ENCODE measurements at regions not wholly inside any gene's neighbourhood (a gene's known extent, or its start where the extent isn't known, plus 50 kb on each side); places are given as distances from the start of the nearest gene placed in this dataset.

DNA sequence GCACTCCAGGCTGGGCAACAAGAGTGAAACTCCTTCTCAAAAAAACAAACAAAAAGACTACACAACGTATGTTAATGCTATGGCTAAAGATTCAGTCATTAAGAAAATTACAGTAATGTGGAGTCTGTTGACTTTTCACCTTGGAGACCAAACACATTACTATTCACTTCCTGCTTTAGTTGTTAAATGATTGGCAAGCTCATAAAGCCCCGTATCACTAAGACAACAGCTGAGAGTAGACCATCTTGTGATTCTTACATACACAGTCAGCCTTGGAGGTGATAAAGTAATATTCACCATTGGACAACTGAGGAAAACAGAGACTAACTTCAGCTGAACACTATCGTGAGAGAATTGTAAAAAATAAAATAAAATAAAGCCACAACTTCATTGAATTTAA lies 86.5 kb downstream of the KCTD12 start:
- intact Hi-C loops (cut with micrococcal nuclease; ENCODE audit: unreplicated experiment): no loop called here

DNA sequence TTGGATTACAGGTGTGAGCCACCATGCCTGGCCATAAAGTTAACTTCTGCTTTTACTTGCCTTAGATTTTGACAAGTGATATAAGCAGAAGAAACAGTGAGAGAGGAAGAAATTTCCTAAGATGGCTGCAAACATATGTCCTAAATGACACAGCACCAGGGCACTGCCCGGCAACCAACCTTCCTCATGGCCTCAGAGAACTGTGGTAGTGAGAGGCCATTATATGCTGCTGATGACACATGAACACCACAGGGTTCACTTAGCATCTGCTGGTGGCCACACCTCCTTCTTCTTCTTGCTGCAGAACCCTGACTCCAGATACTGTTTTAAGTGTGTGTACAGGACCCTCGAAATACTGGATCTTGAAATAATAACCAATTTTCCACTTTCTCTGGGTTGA lies 88.2 kb downstream of the KCTD12 start:
- TF ChIP-seq, protein P1, sequence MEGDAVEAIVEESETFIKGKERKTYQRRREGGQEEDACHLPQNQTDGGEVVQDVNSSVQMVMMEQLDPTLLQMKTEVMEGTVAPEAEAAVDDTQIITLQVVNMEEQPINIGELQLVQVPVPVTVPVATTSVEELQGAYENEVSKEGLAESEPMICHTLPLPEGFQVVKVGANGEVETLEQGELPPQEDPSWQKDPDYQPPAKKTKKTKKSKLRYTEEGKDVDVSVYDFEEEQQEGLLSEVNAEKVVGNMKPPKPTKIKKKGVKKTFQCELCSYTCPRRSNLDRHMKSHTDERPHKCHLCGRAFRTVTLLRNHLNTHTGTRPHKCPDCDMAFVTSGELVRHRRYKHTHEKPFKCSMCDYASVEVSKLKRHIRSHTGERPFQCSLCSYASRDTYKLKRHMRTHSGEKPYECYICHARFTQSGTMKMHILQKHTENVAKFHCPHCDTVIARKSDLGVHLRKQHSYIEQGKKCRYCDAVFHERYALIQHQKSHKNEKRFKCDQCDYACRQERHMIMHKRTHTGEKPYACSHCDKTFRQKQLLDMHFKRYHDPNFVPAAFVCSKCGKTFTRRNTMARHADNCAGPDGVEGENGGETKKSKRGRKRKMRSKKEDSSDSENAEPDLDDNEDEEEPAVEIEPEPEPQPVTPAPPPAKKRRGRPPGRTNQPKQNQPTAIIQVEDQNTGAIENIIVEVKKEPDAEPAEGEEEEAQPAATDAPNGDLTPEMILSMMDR (IDR thresholded peaks at IDR 0.05): no peak
- no peak for TF ChIP-seq SIN3A (IDR thresholded peaks at IDR 0.05; ENCODE audit: borderline replicate concordance, insufficient read depth, low read depth, low read length)
- TF ChIP-seq, protein P2, sequence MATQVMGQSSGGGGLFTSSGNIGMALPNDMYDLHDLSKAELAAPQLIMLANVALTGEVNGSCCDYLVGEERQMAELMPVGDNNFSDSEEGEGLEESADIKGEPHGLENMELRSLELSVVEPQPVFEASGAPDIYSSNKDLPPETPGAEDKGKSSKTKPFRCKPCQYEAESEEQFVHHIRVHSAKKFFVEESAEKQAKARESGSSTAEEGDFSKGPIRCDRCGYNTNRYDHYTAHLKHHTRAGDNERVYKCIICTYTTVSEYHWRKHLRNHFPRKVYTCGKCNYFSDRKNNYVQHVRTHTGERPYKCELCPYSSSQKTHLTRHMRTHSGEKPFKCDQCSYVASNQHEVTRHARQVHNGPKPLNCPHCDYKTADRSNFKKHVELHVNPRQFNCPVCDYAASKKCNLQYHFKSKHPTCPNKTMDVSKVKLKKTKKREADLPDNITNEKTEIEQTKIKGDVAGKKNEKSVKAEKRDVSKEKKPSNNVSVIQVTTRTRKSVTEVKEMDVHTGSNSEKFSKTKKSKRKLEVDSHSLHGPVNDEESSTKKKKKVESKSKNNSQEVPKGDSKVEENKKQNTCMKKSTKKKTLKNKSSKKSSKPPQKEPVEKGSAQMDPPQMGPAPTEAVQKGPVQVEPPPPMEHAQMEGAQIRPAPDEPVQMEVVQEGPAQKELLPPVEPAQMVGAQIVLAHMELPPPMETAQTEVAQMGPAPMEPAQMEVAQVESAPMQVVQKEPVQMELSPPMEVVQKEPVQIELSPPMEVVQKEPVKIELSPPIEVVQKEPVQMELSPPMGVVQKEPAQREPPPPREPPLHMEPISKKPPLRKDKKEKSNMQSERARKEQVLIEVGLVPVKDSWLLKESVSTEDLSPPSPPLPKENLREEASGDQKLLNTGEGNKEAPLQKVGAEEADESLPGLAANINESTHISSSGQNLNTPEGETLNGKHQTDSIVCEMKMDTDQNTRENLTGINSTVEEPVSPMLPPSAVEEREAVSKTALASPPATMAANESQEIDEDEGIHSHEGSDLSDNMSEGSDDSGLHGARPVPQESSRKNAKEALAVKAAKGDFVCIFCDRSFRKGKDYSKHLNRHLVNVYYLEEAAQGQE (IDR thresholded peaks at IDR 0.05; ENCODE audit: insufficient read depth in 1 of 2, low read depth in 2 of 2, low read length in 1 of 2): no peak
- no peak for TF ChIP-seq POLR2AphosphoS5 (IDR thresholded peaks at IDR 0.05; ENCODE audit: low read depth, low read length)
- TF ChIP-seq TCF7L2 (IDR thresholded peaks at IDR 0.05; ENCODE audit: low read depth, low read length): no peak
- no peak for ATAC-seq
- no peaks in the 10 kb centered on the region for H3K36me3 ChIP-seq (ENCODE audit: control insufficient read depth, insufficient read depth, low read length)
- ChIA-PET POLR2A (no interaction called here), CTCF (no interaction called here)
- BruUV-seq (replicated peaks): no TSS peak
- no peak overlapping the region for H3K27ac ChIP-seq (ENCODE audit: low read length)
- intact Hi-C loops (cut with micrococcal nuclease; ENCODE audit: unreplicated experiment): no loop called here
- no peaks in the 10 kb centered on the region for H3K9me3 ChIP-seq (ENCODE audit: control insufficient read depth, insufficient read depth, low read depth, low read length)
- H3K4me3 ChIP-seq (ENCODE audit: low read depth in 2 of 2, low read length in 2 of 2): no peak overlapping the region
- no peaks in the 10 kb centered on the region for H3K27me3 ChIP-seq (ENCODE audit: control insufficient read depth, insufficient read depth, low read length)
- no peaks in the 10 kb centered on the region for H3K4me1 ChIP-seq (ENCODE audit: control insufficient read depth, insufficient read depth, low read length)
- no peak for DNase-seq (ENCODE audit: low read depth, low spot score)
- in situ Hi-C loops (cut with HindIII; ENCODE audit: low pct_unique_long_range_greater_than_20kb, low sequenced_read_pairs): no loop called here

More for the DNA sequence above, 86.5 kb downstream of the KCTD12 start:
- Histone ChIP-seq H3K27me3 (ENCODE audit: control insufficient read depth, insufficient read depth, low read length) (no peaks in the 10 kb centered on the region), H3K36me3 (ENCODE audit: control insufficient read depth, insufficient read depth, low read length) (no peaks in the 10 kb centered on the region), H3K4me3 (ENCODE audit: low read depth in 2 of 2, low read length in 2 of 2) (no peak overlapping the region), H3K27ac (ENCODE audit: low read length) (no peak overlapping the region), H3K9me3 (ENCODE audit: control insufficient read depth, insufficient read depth, low read depth, low read length) (no peaks in the 10 kb centered on the region), H3K4me1 (ENCODE audit: control insufficient read depth, insufficient read depth, low read length) (no peaks in the 10 kb centered on the region)
- TF ChIP-seq, protein P2 (IDR thresholded peaks at IDR 0.05; ENCODE audit: insufficient read depth in 1 of 2, low read depth in 2 of 2, low read length in 1 of 2): no peak
- TF ChIP-seq, protein P1 (IDR thresholded peaks at IDR 0.05): no peak
- no peak for TF ChIP-seq SIN3A (IDR thresholded peaks at IDR 0.05; ENCODE audit: borderline replicate concordance, insufficient read depth, low read depth, low read length)
- TF ChIP-seq TCF7L2 (IDR thresholded peaks at IDR 0.05; ENCODE audit: low read depth, low read length): no peak
- no peak for TF ChIP-seq POLR2AphosphoS5 (IDR thresholded peaks at IDR 0.05; ENCODE audit: low read depth, low read length)
- BruUV-seq (replicated peaks): no TSS peak
- POLR2A ChIA-PET: no interaction called here
- ATAC-seq (no peak), DNase-seq (ENCODE audit: low read depth, low spot score) (no peak)
- in situ Hi-C loops (cut with HindIII; ENCODE audit: low pct_unique_long_range_greater_than_20kb, low sequenced_read_pairs): no loop called here
- CTCF ChIA-PET: no interaction called here

All from Panc1 (cell line).